ENCODE measurements at regions not wholly inside any gene's neighbourhood (a gene's known extent, or its start where the extent isn't known, plus 50 kb on each side); places are given as distances from the start of the nearest gene placed in this dataset.

GRCh38 chr3:106004137-106004681, 135.4 kb upstream of the CBLB start:
- TF ChIP-seq, protein P1, sequence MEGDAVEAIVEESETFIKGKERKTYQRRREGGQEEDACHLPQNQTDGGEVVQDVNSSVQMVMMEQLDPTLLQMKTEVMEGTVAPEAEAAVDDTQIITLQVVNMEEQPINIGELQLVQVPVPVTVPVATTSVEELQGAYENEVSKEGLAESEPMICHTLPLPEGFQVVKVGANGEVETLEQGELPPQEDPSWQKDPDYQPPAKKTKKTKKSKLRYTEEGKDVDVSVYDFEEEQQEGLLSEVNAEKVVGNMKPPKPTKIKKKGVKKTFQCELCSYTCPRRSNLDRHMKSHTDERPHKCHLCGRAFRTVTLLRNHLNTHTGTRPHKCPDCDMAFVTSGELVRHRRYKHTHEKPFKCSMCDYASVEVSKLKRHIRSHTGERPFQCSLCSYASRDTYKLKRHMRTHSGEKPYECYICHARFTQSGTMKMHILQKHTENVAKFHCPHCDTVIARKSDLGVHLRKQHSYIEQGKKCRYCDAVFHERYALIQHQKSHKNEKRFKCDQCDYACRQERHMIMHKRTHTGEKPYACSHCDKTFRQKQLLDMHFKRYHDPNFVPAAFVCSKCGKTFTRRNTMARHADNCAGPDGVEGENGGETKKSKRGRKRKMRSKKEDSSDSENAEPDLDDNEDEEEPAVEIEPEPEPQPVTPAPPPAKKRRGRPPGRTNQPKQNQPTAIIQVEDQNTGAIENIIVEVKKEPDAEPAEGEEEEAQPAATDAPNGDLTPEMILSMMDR (IDR thresholded peaks at IDR 0.05): no peak
- no peak for TF ChIP-seq POLR2A (IDR thresholded peaks at IDR 0.05)

Data from Peyer's patch (tissue), 4 donors.